NOMO-1 (cell line): ENCODE measurements at regions not wholly inside any gene's neighbourhood (a gene's known extent, or its start where the extent isn't known, plus 50 kb on each side); places are given as distances from the start of the nearest gene placed in this dataset.

Experiments
- DNase-seq, 2 experiments: peaks; one replicate each; lab custom pipeline; 2025; ENCODE audit not compliant: unreplicated experiment in 2 of 2; lab: John Stamatoyannopoulos, UW

DNA sequence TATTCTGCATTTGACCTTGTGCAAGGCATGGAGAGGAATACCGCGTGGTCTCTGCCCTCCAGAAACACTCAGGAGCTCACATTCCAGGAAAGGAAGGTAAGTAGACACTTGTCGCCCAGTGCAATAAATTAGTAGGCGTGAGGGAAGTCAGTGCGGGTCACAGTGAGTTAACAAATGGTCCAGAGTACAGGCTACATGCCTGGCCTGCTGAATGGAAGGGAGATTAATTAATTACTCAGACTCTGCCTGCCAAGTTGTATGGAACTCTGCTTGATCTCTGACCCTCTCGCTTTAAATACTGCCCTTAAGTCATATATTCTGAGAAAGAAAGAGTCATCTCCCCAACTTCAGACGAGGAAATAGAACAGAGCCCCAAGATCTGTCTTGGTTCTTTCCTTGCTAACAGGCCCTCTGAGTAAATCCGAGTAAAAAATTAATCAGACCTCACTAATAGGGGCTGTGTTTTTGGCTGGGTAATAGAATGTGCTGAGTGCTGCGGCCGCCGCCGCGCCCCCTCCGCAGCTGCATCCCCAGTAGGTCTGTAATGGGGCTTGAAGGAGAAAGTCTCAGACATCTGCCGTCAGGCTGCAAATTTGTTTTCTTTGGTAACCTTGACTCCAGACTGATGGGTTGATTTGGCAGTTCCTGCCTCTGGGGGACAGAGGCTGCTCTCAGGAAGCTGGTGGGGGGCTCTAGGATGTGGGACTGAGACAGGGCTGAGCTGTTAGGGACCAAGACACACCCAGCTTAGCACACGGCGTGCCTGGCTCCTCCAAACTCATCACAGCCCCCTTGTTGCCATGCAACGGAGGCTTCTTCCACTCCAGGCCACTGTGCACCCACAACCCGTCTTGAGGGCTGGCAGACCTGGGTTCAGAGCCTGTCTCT lies 144.4 kb downstream of the NSG2 start:
- no peak for DNase-seq

DNA sequence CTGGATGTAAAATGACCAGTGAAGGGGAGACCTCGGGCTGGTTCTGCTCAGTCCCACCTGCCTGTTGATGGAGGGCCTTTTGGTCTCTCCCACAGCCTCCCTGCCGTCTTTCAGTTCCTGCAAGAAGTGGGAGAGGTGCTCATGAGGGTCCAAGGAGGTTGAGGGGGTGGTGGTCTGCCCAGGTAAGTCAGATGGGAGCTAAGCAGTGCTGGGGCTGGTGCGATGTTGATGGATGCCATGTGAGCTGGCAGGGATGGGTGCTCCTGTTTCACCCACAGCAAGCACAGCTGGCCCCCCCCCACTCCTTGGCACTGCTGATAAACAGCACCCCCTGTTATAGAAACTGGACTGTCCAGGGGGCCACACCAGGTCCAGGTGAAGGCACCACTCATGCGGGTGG lies 145.6 kb downstream of the NSG2 start:
- DNase-seq = no peak

DNA sequence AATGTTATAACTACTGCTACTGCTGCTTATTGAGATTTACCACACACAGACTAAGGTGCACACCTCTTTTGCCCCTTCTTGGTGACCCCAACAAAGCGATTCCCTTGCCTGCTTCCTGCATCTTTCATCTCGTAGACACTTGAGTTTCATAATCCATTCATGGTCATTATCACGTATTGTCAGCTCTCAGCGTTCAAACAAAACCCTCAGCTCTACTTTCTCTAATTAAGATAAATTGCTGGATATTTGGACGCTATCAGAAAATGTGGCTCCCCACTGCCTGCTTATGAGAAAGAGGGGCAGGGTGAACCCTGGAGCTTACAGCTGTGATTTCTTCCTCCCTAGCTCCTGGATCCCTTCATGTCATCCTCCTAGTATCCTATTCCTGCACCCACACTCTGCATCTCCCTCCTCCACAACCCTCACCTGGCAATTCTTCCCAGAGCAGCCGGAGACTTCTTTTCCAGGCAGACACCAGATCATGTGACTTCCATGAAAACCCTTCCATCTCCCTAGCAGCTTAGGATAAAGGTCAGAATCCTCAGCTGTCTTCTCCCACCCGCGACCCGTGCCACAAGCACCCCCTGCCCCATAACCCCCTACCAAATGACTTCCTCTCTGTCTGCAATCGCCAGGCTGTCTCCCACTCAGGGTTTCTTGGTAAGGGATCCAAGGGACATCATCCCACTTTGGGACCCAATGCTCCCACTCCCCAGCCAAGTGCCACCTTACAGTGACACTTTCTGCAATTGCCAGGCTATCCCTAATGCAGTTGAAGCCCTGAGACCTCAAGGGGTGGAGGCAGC lies 146.5 kb downstream of the NSG2 start:
- no peak for DNase-seq

DNA sequence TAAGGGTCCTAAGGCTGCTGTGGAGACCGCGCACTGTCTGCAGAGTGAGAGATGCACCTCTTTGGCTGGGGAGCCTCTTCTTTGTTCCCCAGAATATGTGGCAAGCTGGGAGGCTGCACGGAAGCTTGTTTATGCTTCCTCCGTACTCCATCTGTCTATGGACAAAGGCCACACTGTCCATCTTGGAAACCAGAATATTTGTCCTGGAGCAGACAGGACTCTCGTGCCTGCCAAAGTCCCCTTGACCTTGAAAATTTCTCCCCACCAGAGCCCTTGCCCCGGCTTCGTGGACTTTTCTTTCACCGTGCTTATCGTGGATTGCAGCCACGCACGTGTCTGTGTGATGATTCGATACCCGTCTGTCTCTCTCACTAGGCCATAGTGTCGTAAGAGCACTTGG lies 147.4 kb downstream of the NSG2 start:
- DNase-seq = no peak

DNA sequence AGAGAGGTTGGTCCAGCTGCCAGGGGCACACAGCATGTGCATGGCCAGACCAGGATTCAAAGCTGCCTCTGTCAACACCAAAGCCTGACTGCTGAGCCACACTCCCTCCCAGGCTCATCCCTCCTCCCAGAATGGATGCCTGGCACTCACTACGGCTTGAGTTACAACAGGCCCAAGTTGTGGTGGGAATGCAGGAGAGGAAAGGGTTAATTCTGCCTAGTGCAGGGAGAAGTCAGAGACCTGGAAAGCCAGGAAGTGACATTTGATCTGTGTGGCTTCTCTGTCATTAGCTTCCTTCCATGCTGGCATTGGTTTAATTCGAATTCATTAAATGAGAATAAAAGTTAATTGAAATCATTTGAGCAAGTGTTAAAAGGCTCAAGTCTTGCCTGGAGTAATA lies 150.0 kb downstream of the NSG2 start:
- no peak for DNase-seq

DNA sequence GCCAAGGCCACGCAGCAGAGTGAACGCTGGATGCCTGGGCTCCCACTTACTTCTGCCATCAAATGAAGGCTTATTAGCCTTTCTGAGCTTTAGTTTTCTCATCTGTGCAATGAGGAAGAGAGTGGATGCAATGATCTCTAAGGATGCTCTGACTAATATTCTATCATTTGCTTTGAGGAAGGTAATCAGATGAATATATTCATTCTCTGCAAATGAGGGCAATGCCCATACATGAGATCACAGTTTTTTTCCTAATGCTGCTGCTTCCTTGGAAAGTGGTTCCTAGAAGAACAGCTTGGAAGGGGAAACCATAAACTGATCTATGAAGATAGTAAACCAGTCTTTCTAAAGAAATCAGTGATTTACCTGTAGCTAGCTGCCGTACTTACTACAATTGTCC lies 152.4 kb downstream of the NSG2 start:
- DNase-seq = no peak

DNA sequence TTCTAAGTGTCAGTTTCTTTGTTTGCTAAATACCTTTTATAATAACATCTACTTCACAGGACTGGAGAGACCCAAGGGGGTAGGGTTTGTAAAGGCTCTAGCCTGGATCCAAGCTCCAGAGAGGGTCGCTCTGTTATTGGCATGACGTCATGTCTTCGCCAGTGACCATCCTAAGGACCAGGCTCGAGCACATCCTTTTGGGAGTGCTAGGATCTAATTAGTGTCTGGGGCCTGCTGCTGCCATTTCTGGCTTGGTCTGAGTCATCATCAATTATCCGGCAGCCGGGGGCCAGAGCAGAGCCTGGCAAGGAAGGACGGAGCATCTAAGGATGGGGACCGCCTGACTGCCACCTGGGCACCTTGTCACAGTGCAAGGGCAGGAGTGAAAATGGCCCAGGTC lies 153.0 kb downstream of the NSG2 start:
- no peak for DNase-seq

DNA sequence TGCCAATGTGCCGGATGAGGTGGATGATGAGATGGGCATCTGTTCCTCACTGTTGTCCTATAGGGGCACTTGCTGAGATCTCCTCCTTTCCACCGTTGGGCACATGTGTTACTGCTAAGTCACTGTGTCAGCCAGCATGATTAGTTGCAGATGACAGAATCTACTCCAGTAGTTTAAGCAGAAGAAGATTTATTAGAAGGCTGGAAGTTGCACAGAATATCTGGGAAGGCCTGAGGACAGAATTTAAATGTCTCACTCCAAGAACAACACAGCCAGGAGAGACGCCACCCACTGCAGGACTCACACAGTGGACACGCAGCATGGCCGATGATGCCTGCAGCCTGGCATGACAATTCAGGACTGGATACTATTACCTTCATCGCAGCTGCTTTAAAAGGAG lies 157.5 kb downstream of the NSG2 start:
- DNase-seq = no peak

DNA sequence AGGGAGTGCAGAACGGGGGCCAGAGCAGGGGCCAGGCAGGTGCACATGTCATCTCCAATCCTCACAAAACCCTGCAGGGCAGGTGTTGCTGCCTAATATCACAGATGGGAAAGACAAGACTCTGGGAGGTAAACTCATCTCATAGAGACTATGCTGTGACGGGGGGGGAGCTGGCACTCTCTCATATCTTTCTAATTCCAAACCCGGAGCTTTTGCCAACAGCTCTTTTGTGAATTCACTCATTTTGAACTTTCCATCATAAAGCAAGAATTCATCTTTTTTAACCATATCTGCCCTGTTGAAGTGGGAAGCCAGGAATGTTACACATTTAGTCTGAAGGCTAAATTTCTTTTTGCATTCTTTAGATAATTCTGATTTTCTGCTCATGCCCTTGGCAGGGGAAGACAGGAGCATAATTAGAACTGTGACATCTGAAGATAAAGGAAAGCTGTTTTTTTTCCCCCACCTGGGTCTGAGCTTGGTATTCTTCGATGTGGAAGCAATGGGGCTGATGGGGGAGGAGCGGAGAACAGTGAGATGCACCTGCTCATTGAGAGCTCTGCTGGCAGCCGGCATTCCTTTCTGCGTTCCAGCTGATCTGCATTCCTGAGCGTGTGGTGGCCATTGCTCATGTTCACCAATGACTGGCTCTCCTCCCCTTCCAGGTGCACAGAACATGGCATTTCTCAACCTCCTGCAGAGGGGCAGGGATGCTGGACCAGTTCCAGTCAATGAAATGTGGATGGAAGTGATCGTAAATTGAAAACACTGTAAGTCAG lies 159.2 kb downstream of the NSG2 start:
- DNase-seq = no peak

DNA sequence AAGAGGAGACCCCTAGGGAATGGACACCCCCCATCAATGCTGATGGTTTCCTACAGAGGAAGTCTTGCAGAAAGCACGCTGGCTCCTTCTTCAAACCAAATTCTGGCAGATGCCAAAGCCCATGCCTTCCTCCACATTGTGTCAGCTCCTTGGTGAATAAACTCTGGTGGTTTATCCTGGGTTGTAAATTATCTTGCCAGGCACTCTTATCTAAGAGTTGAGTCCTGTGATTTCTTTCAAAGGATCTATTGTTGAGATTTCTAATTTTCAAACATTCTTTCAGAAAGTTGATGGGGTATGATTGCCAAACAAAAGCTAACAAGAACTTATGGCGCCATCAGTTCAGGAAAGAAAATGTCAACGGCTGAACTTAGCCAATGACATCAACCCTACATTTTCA lies 160.4 kb downstream of the NSG2 start:
- DNase-seq = no peak

DNA sequence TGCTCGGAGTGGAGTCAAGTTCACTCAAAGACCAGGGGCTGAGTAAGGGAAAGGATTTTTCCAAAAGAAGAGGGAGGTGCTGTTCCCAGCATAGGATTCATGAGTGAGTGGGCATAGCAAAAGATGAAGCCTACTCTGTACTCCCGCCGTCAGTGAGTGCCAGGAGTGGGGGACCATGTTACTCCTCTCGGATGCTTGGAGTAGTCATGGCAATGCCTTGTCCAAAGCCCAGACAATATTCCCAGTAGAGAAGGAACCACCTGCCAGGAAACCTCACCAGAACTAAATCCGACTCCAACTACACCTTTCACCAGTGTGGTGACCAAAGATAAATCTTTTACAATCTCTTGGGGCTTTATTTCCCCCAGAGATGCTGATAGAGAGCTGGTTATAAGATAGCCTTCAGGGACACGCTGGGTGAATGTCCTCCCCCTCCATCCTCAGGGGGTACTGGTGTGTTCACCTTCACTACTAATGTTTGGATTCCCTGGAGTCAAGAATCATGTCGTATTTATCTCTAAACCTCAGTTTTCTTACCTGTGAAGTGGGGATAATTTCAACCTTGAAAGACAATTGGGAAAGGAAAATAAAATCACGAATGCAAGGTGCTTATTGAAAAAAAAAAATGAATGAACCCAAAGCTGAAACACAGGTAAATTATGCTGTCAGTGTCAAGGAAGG lies 165.2 kb downstream of the NSG2 start:
- DNase-seq = no peak

DNA sequence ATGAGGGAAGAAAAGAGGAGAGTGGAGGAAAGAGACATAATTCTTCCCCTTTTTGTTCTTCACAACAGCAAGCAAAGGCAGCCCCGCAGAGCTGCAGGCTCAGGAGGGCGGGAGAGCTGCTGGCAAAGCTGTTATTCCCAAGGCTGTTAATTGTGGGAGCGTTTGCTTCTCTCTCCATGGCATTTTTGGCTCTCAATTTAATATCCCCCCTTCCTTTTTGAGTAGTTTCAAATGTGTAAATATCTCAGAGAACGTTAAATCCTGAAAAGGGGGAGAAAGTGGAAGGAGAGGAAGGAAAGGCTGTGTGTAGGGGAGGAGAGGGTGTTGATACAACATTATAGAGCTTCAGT lies 165.7 kb downstream of the NSG2 start:
- DNase-seq = no peak

DNA sequence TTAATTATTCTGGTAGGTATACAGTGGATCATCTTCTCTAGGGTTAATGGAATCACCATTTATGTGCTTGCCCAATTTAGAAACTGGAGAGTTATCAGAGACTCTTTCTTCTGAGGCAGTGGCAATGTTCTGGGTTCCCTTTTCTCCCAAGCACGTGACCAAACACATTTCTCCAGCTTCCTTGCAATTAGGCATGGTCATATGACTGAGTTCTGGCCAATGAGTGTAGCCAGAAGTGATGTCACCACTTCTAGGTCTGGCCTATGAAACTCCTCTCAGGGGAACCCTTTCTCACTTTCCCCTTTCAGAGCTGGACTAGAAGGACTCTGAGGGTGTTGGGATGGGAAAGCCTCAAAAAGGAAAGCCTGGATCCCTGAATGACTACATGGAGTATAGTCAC lies 172.0 kb downstream of the NSG2 start:
- no peak for DNase-seq

DNA sequence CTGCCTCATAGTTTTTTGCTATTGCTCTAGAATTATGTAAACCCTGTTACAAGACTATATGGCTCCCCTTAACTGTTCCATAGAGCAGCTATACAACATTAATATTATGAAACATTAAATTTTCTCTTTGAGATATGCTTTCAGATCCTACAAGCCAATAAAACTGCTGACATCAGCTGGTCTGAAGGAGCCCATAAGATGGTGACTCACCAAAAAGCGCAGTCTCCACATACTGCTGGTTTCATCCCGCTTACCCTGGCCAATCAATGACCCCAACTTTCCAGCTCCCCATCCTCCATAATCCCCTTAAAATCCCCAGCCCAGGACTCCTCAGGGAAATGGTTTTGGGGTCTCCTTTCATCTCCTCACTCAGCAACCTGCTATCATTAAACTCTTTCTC lies 172.7 kb downstream of the NSG2 start:
- no peak for DNase-seq

DNA sequence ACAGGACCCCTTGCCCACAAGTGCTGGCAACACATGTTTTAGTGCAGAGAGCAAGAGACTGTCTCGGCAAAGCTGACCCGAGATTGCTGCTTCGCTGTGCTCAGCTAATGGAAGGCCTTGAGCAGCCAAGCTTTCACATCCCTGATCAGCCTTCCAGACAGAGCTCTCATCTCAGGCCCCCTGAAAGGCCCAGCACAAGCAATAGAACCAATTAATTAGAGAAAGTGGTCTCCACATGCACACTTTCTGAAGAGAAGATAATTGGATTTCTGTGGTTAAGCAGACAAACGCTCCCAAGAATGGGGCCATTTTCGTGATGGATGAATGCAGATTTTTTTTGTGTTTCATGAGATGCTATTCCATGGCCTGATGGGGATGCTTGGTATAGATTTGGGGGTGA lies 174.9 kb downstream of the NSG2 start:
- DNase-seq = no peak

DNA sequence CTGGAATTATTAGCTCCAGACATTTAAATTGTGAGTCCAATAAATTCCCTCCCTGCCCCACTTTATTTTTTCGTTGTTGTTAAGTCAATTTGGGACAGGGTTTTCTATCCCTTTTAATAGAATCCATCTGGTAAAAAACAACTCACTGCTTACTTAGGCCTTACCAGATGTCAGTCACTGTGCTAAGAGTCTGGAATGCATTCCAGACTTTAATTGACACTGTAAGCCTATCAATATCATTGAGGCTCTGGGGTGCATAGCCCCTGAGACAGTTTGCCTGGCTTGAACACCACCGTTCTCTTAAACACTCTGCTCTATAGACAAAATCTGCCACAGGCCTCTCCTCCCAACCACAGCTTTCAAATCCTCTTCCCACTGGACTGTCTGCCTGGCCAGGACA lies 175.9 kb downstream of the NSG2 start:
- no peak for DNase-seq

DNA sequence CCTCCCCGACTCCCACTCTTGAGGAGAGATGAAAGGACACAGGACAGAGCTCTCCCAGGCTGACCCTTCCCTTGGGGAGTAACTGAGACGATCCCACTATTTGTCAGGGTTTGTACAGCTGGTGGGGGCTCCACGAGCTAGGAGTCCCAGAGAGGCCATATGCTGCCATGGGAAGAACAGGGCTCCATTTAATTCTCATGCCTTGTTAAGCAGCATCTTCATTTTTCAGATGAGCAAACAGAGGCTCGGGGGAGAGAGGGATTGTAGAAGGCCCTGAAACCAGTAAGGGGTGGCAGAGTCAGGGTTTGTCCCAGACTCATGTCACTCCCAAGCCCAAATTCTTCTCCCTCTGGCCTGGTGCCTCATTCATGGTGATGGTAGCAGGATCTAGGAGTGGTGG lies 176.4 kb downstream of the NSG2 start:
- DNase-seq = no peak

DNA sequence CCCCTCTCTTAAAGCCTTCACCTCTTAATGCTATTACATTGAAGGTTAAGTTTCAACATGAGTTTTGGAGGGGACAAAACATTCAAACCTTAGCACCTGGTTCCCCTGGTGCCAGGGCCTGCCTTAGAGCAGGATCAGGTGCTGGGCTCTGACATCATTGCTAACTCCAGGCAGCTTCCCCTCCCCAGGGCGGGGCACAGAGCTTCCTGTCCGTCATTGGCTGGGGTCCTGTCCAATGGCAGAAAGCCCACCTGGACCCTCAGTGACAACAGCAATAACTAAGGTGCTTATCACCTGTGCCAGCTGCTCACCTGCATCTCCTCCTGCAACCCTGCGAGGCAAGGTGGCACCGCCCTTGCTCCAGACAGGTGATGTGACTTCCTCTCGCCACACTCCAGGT lies 177.4 kb downstream of the NSG2 start:
- DNase-seq = no peak

DNA sequence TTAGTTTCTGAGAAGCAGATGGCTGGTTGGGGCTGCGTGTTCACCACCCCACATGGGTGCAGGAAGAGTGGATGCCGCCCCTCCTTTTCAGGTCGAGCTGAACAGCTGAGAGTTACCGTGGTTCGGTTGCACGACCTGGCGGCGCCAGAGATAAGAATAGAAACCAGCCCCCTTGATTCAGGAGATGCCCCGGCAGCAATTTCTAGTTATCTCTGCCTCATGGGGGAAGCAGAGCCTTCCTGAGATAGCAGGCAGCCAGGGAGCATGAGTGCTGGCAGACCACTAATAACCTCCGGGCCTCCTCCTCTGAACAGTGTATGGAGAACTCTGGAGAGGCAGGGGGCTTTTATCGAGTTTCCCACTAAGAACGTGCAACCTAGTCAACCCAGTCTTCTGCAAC lies 177.8 kb downstream of the NSG2 start:
- no peak for DNase-seq

DNA sequence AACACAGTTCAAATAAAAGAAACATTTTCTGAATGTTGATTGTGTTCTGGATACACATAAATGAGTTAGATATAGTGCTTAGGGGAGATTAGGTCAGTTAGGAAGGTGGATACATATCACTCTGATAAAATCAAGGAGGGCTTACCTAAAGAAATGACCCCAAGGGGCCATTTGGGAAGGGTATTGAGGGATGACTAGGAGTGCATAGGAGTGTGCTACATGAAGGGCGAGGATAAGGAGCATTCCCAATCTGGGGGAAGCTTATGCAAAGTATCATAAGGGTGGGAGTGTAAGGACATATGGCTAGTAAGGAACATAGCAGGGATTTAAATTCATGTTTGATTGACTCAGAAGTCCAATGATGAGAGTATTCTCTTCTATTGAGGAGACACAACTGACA lies 183.6 kb downstream of the NSG2 start:
- DNase-seq = no peak
